HFF-Myc (cell line): ENCODE measurements at regions not wholly inside any gene's neighbourhood (a gene's known extent, or its start where the extent isn't known, plus 50 kb on each side); places are given as distances from the start of the nearest gene placed in this dataset.

ENCODE experiments used
- DNase-seq: peaks from one replicate; pipeline ENCODE4 v3.0.0-alpha.2; 2011; ENCODE audit warnings: low read depth; ENCODE audit errors: extremely low read depth
- H3K4me3 ChIP-seq: replicated peaks from 2 replicates; pipeline ENCODE4 v1.5.1; 2011; ENCODE audit warnings: low read depth, mild to moderate bottlenecking, control low read depth, low read length
- CTCF ChIP-seq: IDR thresholded peaks from 2 replicates; pipeline ENCODE4 v1.5.1; 2012; ENCODE audit warnings: mild to moderate bottlenecking, low read depth, low read length, control low read depth; ENCODE audit errors: missing control alignments

DNA sequence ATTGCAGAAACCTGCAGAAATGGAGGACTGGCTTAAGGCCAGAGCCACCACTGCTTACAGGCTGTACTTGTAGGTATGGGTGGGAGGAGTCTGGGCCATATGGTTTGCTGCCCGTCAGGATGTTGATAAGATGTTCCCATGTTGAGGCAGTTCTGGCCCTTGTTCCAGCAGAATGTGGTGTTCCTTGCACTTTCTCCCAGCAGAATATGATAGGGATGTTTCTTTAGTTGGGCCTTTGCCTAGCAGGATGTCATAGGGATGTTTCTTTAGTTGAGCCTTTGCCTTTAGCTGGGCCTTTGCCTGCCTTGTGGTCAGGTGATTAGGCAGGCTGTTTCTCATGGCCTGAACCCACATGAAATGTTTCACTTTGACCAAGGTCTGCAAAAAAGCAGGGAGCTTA is 139.1 kb upstream of the PAQR3 start:
- no peak for DNase-seq
- TF ChIP-seq CTCF: no peak
- H3K4me3 ChIP-seq: no peak overlapping the region

- H3K4me3 ChIP-seq: no peak overlapping the region
- DNase-seq: no peak
- no peak for TF ChIP-seq CTCF
These were observed 134.8 kb upstream of the PAQR3 start for GRCh38 chr4:79074040-79074439.

DNA sequence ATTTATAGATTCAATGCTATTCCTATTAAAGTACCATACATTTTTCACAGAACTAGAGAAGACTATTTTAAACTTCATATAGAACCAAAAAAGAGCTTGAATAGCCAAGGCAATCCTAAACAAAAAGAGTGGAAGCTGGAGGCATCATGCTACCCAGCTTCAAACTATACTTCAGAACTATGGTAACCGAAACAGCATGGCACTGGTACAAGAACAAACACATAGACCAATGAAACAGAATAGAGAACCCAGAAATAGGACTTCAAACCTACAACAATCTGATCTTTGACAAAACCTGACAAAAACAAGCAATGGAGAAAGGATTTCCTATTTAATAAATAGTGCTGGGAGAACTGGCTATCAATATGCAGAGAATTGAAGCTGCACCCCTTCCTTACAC is 134.2 kb upstream of the PAQR3 start:
- TF ChIP-seq CTCF: no peak
- H3K4me3 ChIP-seq: no peak overlapping the region
- DNase-seq: no peak

GRCh38 chr4:79065262-79065661 is 126.0 kb upstream of the PAQR3 start:
- no peak for TF ChIP-seq CTCF
- DNase-seq: no peak
- H3K4me3 ChIP-seq: no peak overlapping the region

DNA sequence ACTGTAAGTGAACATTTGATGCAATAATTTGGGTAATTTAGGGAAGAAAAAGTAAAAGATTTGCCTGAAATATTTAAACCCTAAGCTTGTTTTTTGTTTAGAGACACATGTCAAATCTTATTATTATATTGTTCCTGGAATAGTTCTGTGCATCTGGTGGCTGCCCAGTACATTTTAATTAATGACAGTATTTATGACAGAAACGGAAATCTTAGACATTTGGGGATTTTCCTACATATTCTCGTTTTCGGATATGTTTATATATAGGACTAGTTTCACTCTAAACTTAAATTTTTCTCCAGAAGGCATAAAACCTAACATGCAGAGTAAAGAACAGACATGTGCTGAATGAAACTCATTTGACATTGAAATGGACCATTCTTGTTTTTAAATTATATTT is 125.6 kb upstream of the PAQR3 start:
- no peak for DNase-seq
- no peak overlapping the region for H3K4me3 ChIP-seq
- TF ChIP-seq CTCF: no peak

DNA sequence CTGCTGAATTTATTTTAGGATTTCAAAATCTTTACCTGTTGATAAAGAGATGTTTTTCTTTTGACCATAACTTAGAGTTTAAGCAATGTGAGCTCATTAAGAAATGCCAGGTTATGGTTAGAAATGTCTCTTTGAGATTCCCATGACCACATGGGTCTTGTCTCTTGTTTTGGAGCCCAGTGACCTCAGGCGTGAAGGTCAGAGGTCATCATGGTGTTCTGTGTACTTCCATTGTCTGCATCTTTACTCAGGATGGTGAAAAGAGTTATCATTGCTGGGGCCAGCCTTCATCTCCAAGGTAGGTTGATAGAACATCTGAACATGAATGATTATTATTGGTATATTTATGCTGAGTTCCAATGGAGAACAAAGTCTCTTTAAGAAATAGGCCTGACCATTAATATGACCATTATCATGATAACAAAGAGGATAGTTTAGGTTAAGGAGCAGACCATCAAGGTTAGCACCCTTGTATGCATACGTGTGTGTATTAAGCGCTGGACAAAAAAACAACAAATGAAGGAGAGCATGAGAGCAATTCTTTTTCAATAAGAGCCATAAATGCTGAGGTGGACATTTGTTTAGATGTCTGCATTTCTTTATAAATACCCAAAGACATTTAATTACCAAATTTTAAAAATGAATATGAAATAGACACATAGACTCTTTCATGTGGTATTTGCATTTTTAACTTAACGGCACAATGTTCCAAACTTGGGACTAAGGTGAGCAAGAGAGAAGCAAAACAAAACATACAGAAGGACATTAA is 120.6 kb upstream of the PAQR3 start:
- no peak for TF ChIP-seq CTCF
- DNase-seq: no peak
- no peak overlapping the region for H3K4me3 ChIP-seq

- no peak for TF ChIP-seq CTCF
These were observed 118.5 kb upstream of the PAQR3 start for GRCh38 chr4:79057772-79058171.

More at GRCh38 chr4:79057772-79058171, 118.5 kb upstream of the PAQR3 start:
- H3K4me3 ChIP-seq: no peak overlapping the region
- no peak for DNase-seq
